Tibial nerve (tissue), 4 donors: ENCODE measurements at regions not wholly inside any gene's neighbourhood (a gene's known extent, or its start where the extent isn't known, plus 50 kb on each side); places are given as distances from the start of the nearest gene placed in this dataset.

ENCODE experiments used
- CTCF ChIP-seq, 5 experiments: fragments of 200-600 bp in 3 of 5; fragments of 450-650 bp in 2 of 5; sonication (generic) in 3 of 5; IDR thresholded peaks; one replicate each; pipeline ENCODE4 v1.5.1; 2016 to 2019; ENCODE audit warnings: antibody characterized with exemption in 5 of 5, mild to moderate bottlenecking in 3 of 5, moderate library complexity in 2 of 5
- EP300 ChIP-seq, 2 donors: sonication (generic); formaldehyde crosslinking; IDR thresholded peaks; one replicate each; pipeline ENCODE4 v1.6.1; 2017; ENCODE audit warnings: antibody characterized with exemption in 2 of 2, mild to moderate bottlenecking in 1 of 2
- POLR2A ChIP-seq, 2 donors: fragments of 450-650 bp; IDR thresholded peaks; one replicate each; pipeline ENCODE4 v1.6.1; 2017; ENCODE audit warnings: antibody characterized with exemption in 2 of 2, mild to moderate bottlenecking in 2 of 2, moderate library complexity in 2 of 2

GRCh38 chr1:164967300-164967699, 389.2 kb downstream of the LMX1A start:
- no peak for TF ChIP-seq CTCF (IDR thresholded peaks at IDR 0.05)
- no peak for TF ChIP-seq POLR2A (IDR thresholded peaks at IDR 0.05)
- no peak for TF ChIP-seq EP300 (IDR thresholded peaks at IDR 0.05)
